Stimulated activated memory B cell treated with anti-CD40 and anti-IgM and Interleukin-4, amounts not matched to agents 10 μg/mL and 1 μg/mL and 100 μg/mL, for 72 hours (primary cell): ENCODE measurements at regions not wholly inside any gene's neighbourhood (a gene's known extent, or its start where the extent isn't known, plus 50 kb on each side); places are given as distances from the start of the nearest gene placed in this dataset.

ENCODE experiments used
- ATAC-seq: fragments of 150-1000 bp; cut with Tn5 transposase; 2 replicates; pipeline ENCODE4 v1.10.0; 2021
- H3K27ac Mint-ChIP-seq: one replicate; pipeline ENCODE4 v1.8.0; 2022; ENCODE audit warnings: mild to moderate bottlenecking, mixed read lengths
- H3K27me3 Mint-ChIP-seq: one replicate; pipeline ENCODE4 v1.8.0; 2022; ENCODE audit warnings: mixed read lengths
- H3K36me3 Mint-ChIP-seq: one replicate; pipeline ENCODE4 v1.8.0; 2022; ENCODE audit warnings: mixed read lengths
- H3K4me1 Mint-ChIP-seq: one replicate; pipeline ENCODE4 v1.8.0; 2022; ENCODE audit warnings: mixed read lengths
- H3K4me3 Mint-ChIP-seq: one replicate; pipeline ENCODE4 v1.8.0; 2022; ENCODE audit warnings: mild to moderate bottlenecking, moderate library complexity, mixed read lengths
- H3K9me3 Mint-ChIP-seq: one replicate; pipeline ENCODE4 v1.8.0; 2022; ENCODE audit warnings: mixed read lengths

DNA sequence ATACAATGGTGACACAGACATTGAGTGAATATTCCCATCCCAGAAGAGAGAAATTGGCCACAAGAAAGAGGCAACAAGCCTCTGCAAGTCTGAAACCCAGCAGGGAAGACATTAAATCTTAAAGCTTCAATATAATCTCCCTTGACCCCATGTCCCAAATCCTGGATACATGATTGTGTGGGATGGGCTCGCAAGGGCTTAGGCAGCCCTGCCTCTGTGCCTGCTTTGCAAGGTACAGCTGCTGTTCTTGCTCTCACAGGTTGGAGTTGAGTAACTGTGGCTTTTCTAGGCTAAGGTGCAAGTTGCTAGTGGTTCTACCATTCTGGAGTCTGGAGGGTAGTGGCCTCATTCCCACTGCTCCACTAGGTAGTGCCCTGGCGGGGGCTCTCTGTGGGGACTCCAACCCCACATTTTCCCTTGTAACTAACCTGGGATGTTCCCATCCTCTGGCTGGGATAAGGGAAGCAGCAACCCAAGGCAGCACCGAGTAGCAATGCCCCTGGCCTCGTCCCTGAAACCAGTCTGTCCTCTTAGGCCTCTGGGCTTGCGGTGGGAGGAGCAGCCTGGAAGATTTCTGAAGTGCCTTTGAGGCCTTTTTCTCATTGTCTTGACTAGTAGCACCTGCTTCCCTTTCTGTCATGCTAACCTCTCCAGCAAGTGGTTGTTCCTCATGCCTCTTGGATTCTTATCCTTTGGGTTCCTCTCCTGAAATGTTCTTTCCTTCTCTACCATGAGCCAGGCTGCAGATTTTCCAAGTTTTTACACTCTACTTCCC is 90.0 kb downstream of the FAM174B start:
- H3K27ac Mint-ChIP-seq = no peak overlapping the region
- no peak overlapping the region for H3K4me3 Mint-ChIP-seq
- H3K9me3 Mint-ChIP-seq = peaks cover 3% of the 10 kb centered on the region
- H3K4me1 Mint-ChIP-seq = no peaks in the 10 kb centered on the region
- no peaks in the 10 kb centered on the region for H3K27me3 Mint-ChIP-seq
- ATAC-seq = no peak
- no peaks in the 10 kb centered on the region for H3K36me3 Mint-ChIP-seq

DNA sequence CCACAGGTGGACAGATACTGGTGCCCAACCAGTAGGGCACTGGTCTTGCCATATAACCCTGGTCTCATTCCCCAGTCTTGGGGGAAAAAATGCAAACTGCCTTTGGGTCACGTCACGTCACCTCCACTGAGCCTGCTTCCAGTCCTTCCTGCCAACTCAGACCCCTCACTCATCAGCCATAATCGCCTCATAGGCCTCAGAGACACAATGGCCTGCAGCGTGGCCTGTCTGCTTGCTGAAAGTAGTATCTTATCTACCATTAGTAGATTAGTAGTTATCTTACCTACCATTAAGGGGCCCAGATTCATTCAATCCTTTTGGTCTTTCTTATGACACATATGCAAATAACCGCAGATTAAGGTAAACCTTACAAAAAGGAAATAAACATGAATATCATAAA is 93.8 kb downstream of the FAM174B start:
- Mint-ChIP-seq H3K4me1 (no peaks in the 10 kb centered on the region), H3K4me3 (no peak overlapping the region), H3K9me3 (no peaks in the 10 kb centered on the region), H3K27ac (no peak overlapping the region), H3K27me3 (no peaks in the 10 kb centered on the region), H3K36me3 (no peaks in the 10 kb centered on the region)
- no peak for ATAC-seq

DNA sequence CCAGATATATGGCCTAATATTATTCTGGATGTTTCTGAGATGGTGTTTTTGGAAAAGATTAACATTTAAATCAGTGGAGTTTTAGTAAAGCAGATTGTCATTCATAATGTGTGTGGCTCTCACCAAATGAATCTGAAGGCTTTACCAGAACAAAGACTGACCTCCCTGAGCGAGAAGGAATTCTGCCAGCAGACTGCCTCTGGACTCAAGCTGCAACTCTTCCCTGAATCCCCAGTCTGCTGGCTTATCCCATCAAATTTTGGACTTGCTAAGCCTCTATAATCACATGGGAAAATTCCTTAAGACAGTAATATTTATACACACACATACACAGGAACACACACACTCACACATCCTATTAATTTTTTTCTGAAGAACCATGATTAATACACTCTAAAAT is 102.3 kb downstream of the FAM174B start:
- H3K4me3 Mint-ChIP-seq = no peak overlapping the region
- no peaks in the 10 kb centered on the region for H3K36me3 Mint-ChIP-seq
- peaks cover 30% of the 10 kb centered on the region for H3K27me3 Mint-ChIP-seq
- no peak overlapping the region for H3K27ac Mint-ChIP-seq
- peaks cover 15% of the 10 kb centered on the region for H3K9me3 Mint-ChIP-seq
- H3K4me1 Mint-ChIP-seq = no peaks in the 10 kb centered on the region
- ATAC-seq = no peak

DNA sequence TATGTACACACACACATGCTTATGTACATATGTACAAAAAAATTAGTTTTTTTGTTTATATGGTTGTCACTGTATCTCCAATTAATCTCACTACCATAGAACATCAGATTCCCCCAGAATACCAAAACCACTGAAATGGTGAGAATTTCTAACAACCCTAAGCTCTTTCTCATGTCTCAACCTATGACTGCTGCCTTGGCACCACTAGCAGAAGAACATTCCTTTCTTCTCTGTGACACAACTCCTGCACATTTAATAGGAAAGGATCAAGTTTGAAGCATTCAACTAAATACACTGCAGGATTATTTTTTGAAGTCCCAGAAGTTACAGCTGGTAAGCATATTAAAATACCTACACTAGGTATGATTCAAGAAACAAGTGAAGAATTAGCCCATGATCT is 109.6 kb downstream of the FAM174B start:
- H3K9me3 Mint-ChIP-seq = peaks cover 18% of the 10 kb centered on the region
- H3K36me3 Mint-ChIP-seq = no peaks in the 10 kb centered on the region
- H3K4me3 Mint-ChIP-seq = no peak overlapping the region
- no peaks in the 10 kb centered on the region for H3K4me1 Mint-ChIP-seq
- peaks cover 33% of the 10 kb centered on the region for H3K27me3 Mint-ChIP-seq
- no peak overlapping the region for H3K27ac Mint-ChIP-seq
- no peak for ATAC-seq

DNA sequence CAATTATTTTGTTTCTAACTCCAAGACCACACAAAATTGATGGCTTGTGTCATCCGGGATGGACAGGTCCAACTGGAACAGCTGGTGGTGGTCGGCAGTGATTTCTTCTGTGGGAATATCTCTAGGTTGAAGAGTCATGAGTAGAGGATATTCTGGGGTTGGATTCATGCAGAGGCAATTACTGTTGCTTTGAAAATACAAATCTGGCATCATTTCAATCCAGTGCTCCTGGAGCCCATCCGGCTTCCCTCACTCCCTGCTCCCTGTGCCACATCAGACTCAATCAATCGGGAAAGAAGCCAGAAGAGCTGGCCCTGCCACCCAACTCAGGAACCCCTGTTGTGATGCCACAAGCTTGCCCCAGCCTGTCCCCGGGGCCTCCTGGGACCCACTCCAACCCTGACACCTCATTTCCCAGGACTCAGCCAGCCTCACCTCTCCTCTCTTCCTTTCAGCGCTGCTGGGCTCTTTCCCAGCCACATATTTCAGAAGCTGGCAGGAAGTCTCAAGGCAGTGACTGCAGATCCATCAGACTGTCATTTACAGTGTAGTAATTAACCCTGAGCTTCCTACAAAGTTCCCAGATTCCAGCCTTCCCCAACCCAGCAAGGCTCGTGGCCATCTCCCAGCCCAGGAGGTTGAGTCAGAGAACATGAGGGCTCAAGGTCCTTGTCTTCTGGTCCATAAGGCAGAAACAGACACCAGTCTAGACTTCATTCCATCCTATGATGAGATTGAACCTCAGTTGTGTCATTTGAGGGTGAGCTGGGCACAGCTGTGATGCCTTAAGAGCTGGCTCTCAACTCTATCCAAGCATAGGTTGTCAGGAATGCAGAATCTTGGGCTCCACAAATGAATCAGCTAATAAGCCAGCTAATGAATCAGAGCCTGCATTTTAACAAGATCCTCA is 114.0 kb downstream of the FAM174B start:
- Mint-ChIP-seq H3K9me3 (peaks cover 6% of the 10 kb centered on the region), H3K36me3 (no peaks in the 10 kb centered on the region), H3K27ac (no peak overlapping the region), H3K4me3 (no peak overlapping the region), H3K4me1 (no peaks in the 10 kb centered on the region), H3K27me3 (no peaks in the 10 kb centered on the region)
- no peak for ATAC-seq

DNA sequence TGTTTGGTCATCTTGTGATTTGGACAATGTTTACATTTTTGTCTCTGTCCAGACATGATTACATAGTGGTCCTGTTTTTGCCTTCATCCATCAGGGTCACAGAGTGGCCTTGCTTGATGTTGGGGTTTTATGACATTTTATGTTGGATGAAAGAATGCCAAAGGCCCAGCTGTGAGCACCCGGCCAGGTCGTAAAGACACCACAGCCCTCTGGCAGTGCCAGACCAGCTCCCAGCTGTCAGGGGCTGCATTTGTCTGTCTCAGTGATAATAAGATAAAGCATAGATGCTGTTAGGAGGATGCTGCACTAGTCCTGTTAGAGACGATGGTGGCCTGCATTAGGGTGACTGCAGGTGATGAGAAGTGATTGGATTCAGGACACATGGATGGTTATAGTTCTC is 117.5 kb downstream of the FAM174B start:
- no peak for ATAC-seq
- Mint-ChIP-seq H3K4me1 (no peaks in the 10 kb centered on the region), H3K27me3 (no peaks in the 10 kb centered on the region), H3K4me3 (no peak overlapping the region), H3K9me3 (peaks cover 8% of the 10 kb centered on the region), H3K27ac (no peak overlapping the region), H3K36me3 (no peaks in the 10 kb centered on the region)

DNA sequence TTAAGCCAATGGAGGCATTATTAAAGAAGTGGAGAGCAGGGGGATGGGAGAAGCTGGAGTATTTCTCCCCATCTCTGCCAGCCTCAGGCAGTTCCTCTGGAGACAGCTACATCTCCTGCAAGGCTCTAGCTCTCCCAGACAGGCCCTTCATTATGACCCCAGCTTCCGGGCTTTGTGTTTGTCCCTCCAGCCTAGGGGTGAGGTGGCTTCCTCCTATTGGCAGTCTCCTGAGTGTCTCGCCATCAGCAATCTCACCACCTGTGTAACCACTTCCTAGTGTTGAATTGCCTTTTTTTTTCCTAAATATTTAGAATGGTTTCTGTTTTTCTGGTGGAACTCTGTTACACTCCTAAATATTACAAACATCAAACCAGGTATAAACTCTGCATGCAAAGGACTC is 122.3 kb downstream of the FAM174B start:
- H3K27ac Mint-ChIP-seq = no peak overlapping the region
- H3K9me3 Mint-ChIP-seq = peaks cover 14% of the 10 kb centered on the region
- no peaks in the 10 kb centered on the region for H3K4me1 Mint-ChIP-seq
- H3K36me3 Mint-ChIP-seq = no peaks in the 10 kb centered on the region
- no peak overlapping the region for H3K4me3 Mint-ChIP-seq
- H3K27me3 Mint-ChIP-seq = no peaks in the 10 kb centered on the region
- no peak for ATAC-seq

DNA sequence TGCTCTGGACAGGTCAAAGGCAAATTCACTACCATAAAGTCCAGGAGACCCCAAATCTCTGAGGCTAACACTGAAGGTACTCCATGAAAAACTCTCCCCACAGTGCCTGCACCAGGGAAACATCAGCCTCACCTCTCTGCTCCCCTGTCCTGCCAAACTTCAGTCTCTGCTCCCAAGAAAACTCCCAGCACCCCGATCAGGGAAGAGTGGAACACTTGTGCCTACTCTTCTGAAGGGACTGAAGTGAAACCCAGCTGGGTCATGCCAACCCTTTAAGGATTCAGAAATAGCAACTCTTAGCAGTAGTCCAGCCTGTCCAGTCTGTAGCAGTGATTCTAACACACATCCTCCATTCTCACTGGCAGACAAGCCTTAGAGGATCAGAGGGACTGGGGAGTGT is 124.2 kb downstream of the FAM174B start:
- Mint-ChIP-seq H3K27me3 (peaks cover under 1% of the 10 kb centered on the region), H3K4me3 (no peak overlapping the region), H3K36me3 (no peaks in the 10 kb centered on the region), H3K27ac (no peak overlapping the region), H3K4me1 (no peaks in the 10 kb centered on the region), H3K9me3 (peaks cover 14% of the 10 kb centered on the region)
- ATAC-seq = no peak

DNA sequence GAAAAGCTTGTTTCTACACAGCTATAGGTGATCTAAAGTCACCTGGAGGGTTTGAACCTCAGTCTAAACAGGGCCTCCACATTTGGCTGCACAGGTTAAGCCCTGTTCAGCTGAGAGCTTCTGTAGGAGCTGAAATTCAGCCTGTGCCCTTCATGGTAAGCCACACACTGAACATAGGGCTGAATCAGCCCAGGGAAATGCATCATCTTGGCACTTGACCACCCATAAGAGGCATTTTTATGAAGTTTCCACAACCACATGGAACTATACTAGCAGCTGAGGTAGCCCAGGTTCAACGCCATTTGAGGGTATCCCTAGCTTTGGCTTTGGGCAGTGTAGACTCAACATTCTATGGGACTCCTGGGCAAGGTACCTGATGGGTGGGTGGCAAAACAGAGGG is 126.8 kb downstream of the FAM174B start:
- Mint-ChIP-seq H3K36me3 (no peaks in the 10 kb centered on the region), H3K27ac (no peak overlapping the region), H3K27me3 (peaks cover 10% of the 10 kb centered on the region), H3K4me3 (no peak overlapping the region), H3K9me3 (peaks cover 11% of the 10 kb centered on the region), H3K4me1 (no peaks in the 10 kb centered on the region)
- no peak for ATAC-seq

DNA sequence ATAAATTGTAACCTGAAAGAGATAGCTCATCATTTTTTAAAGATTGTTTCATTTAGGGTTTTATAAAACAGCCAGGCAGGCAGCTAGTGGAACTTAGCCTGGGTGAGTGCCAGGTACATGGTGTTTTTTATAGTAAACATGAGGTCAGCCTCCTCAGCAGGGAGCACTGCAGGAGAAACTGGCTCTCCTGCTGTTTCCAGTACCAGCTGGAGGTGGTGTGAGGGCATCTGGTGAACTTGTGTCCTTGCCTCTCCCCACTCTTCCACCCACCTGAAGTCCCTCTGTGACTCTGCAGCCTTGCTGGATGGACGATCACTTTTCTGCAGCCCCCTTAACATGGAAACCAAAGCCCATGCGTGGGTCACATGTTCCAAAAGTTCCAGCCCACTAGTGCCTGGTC is 128.4 kb downstream of the FAM174B start:
- Mint-ChIP-seq H3K36me3 (no peaks in the 10 kb centered on the region), H3K27me3 (peaks cover 10% of the 10 kb centered on the region), H3K27ac (no peak overlapping the region), H3K4me1 (no peaks in the 10 kb centered on the region), H3K4me3 (no peak overlapping the region), H3K9me3 (peaks cover 11% of the 10 kb centered on the region)
- ATAC-seq = no peak

DNA sequence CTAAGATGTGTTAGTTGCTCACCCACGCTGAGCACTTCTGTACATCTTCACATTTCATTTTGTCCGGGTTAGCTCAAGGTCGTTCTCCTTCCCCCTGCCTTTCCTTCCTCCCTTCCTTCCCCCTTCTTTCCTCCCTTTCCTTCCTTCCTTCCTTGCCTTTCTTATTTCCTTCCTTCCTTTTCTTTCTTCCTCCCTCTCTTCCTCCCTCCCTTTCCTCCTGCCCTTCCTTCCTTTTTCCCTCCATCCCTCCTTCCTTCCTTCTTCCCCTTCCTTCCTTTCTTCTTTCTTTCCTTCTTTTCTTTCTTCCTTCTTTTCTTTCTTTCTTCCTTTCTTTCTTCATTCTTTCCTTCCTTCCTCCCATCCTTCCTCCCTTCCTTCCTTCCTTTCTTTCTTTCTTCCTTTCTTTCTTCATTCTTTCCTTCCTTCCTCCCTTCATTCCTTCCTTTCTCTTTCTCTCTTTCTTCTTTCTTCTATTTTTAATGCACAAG is 129.8 kb downstream of the FAM174B start:
- no peaks in the 10 kb centered on the region for H3K36me3 Mint-ChIP-seq
- peaks cover 5% of the 10 kb centered on the region for H3K4me1 Mint-ChIP-seq
- no peak overlapping the region for H3K4me3 Mint-ChIP-seq
- H3K27ac Mint-ChIP-seq = no peak overlapping the region
- H3K9me3 Mint-ChIP-seq = peaks cover 11% of the 10 kb centered on the region
- H3K27me3 Mint-ChIP-seq = peaks cover 10% of the 10 kb centered on the region
- ATAC-seq = no peak

DNA sequence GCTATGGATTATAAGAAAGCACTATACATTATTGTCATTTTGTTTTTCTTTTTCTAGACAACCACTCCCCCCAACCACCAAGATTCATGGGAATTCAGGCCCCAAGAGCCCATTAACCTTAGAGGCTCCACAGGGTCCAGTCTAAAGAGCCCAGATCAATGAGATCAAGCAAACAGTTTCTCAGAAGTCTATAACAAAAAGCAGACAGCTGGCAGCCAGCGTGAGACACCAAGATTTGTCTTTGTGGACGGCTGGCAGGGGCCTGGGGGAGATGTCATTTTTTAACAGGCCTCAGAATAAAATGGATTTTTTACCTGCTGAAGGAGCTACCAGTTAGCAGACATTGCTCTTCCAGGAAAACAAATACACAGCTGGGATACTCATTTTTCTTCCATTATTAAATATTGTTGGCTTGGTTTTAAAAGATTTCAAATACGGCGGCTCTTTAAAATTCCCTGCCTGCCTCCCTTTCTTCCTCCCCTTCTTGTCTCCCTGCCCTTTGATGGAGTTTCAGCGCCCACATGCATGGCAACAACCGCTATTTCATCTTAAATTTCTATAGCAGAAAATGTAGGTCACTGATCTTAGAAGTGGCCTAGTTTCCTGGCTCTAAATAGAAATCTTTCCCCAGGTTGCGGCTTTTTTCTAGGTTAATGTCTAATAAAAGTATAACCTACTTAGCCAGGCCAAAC is 130.6 kb downstream of the FAM174B start:
- Mint-ChIP-seq H3K9me3 (peaks cover 11% of the 10 kb centered on the region), H3K27me3 (peaks cover 10% of the 10 kb centered on the region), H3K4me1 (peaks cover 5% of the 10 kb centered on the region), H3K27ac (no peak overlapping the region), H3K36me3 (no peaks in the 10 kb centered on the region), H3K4me3 (no peak overlapping the region)
- ATAC-seq = no peak

DNA sequence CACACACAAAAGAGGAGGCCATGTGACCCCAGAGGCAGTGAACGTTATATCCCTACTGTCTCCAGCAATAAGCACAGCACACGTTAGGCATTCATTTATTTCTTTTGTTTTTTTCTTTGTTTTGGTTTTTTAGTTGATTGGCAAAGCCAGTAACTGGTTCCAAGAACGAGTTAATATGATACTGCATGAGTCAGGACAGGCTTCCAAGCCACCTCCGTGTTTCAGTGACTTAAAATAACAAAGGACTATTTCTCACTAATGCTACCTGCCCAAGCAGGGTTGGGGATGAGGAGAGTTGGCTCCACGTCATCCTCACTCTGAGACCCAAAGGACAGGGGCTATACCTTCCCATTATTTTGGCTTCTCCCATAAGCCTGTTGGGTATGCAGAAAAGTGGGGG is 130.5 kb downstream of the ST8SIA2 start:
- Mint-ChIP-seq H3K4me3 (no peak overlapping the region), H3K36me3 (no peaks in the 10 kb centered on the region), H3K9me3 (peaks cover 5% of the 10 kb centered on the region), H3K27ac (no peak overlapping the region), H3K27me3 (peaks cover 10% of the 10 kb centered on the region), H3K4me1 (peaks cover 5% of the 10 kb centered on the region)
- no peak for ATAC-seq

DNA sequence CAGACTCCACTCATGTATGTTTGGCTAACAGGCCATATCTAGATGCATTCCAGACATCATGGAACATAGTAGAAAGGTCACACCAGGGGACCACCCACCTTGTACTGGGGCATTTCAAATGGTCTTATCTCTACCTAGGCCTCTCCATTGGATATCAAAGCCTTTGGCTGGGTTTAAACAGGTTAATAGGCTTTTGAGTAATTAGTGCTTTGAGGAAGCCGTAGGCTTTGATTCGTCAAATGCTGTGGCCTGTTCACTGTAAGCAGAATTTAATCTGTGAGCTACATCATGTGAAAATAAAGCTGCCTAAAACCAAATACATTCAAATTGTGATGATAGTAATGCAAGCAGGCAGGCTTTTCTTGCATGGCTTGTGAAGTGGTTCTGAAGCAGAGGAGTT is 129.5 kb downstream of the ST8SIA2 start:
- Mint-ChIP-seq H3K9me3 (peaks cover 5% of the 10 kb centered on the region), H3K4me1 (peaks cover 5% of the 10 kb centered on the region), H3K27ac (no peak overlapping the region), H3K4me3 (no peak overlapping the region), H3K27me3 (peaks cover 10% of the 10 kb centered on the region), H3K36me3 (no peaks in the 10 kb centered on the region)
- ATAC-seq = no peak

DNA sequence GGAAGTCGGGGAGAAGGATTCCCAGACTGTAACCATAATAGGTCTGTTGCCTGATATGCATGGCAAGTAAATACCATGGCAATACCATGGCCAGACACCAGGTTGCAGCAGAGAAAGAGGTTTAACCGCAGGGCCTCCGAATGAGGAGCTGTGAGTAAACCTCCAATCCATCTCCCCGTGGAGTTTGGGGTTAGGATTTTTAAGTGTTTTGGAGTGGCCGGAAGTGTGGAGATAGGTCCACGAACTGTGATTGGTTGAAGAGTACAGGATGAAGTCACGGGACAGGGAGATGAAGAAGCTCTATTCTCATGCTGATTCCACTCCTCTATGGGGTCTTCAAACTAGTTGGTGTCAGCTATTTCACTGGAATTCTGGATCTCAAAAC is 127.9 kb downstream of the ST8SIA2 start:
- Mint-ChIP-seq H3K4me1 (peaks cover 5% of the 10 kb centered on the region), H3K9me3 (peaks cover 5% of the 10 kb centered on the region), H3K4me3 (no peak overlapping the region), H3K27me3 (peaks cover 10% of the 10 kb centered on the region), H3K27ac (no peak overlapping the region), H3K36me3 (no peaks in the 10 kb centered on the region)
- peak; percentile 50 for ATAC-seq
